Liver (tissue), 3 donors: ENCODE measurements at regions not wholly inside any gene's neighbourhood (a gene's known extent, or its start where the extent isn't known, plus 50 kb on each side); places are given as distances from the start of the nearest gene placed in this dataset.

ENCODE experiments used
- CTCF ChIP-seq: fragments of 150-350 bp; IDR thresholded peaks from 2 replicates; pipeline ENCODE4 v1.5.1; 2017; ENCODE audit warnings: improper control_type of control experiment, low read depth, low read length; ENCODE audit not compliant: missing input control
- GABPA ChIP-seq, 2 donors: IDR thresholded peaks in 1 of 2; conservative IDR thresholded peaks in 1 of 2; 2 replicates each; pipeline ENCODE4 v1.6.1; 2016; ENCODE audit warnings: antibody characterized with exemption in 2 of 2, mild to moderate bottlenecking in 1 of 2, moderate library complexity in 1 of 2
- RAD21 ChIP-seq, 2 donors: IDR thresholded peaks; 2 replicates each; pipeline ENCODE4 v1.6.1; 2016; ENCODE audit warnings: antibody characterized with exemption in 2 of 2, mild to moderate bottlenecking in 2 of 2
- SP1 ChIP-seq: IDR thresholded peaks from 2 replicates; pipeline ENCODE4 v1.6.1; 2018; ENCODE audit warnings: antibody characterized with exemption, mild to moderate bottlenecking
- donor health status: healthy.
- donor health status: healthy.

DNA sequence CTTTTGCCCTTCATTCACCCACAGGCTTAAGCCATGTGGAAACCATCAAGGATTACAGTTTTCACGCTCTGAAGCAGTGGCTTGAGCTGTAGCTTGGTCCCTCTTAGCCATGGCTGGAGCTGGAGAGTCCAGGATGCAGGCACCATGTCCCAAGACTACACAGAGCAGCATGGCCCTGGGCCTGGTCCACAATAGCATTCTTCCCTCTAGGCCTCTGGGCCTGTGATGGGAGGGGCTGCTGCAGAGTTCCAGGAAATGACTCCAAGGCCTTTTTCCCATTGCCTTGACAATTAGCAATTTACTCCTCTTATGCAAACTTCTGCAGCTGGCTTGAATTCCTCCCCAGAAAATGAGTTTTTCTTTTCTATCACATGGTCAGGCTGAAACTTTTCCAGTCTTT is 211.3 kb downstream of the RERGL start:
- TF ChIP-seq CTCF, result no peak
- TF ChIP-seq RAD21 (IDR thresholded peaks at IDR 0.05), result no peak
- TF ChIP-seq SP1, result no peak
- no peak for TF ChIP-seq GABPA (IDR thresholded peaks at IDR 0.05 in 1 of 2, conservative IDR thresholded peaks at IDR 0.05 in 1 of 2)
